ENCODE measurements at regions not wholly inside any gene's neighbourhood (a gene's known extent, or its start where the extent isn't known, plus 50 kb on each side); places are given as distances from the start of the nearest gene placed in this dataset.

DNA sequence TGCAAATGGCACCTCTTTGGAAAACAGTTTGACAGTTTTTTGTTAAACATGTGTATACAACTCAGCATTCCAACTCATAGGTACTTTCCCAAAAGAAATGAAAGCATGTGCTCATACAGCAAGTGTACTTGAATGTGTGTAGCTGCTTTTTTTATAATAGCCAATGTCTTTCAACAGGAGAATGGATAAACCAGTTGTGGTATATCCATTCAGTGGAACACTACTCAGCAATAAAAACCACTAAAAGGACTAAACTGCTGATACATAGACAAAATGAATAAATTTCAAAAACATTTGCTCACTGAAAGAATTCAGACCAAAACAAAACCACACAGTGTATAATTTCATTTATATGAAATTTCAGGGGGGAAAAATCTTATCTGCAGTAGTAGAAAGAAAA is 267.3 kb downstream of the NR2F1-AS1 start:
- no peak for DNase-seq

GRCh38 chr5:93311881-93312280 is 269.1 kb downstream of the NR2F1-AS1 start:
- DNase-seq = no peak

DNA sequence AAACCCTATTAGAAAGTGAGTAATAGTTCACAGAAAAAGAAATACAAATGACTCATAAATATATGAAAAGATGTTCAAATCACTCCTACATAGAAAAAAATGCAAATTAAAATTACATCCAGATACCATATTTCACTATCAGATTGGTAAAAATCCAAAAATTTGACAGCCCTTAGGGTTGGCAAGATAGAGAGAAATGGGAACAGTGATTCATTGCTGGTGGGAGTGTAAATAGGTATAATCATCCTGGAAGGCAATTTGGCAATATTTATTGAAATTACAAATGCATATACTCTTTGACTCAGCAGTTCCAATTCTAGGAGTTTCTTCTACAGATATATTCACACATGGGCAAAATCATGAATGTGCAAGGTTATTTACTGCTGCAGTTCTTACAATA is 273.5 kb downstream of the NR2F1-AS1 start:
- no peak for DNase-seq

DNA sequence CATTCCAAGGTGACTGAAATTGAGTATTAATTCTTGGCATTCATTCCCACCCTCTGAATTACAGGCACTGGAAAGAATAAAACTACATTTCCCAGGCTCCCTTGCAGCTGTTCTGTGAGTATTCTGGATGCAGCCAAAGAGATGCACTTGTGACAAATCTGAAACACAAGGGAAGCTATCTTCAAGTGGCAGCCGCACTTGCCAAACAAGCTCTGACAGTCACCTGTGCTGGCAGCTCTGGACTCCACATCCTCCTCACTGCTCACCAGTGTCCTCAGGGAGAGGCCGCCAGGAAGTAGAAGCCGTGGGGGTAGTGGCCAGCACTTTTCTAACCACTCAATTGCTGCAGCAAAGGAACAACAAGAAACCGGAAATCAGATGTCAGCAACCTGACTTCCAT is 275.0 kb downstream of the NR2F1-AS1 start:
- DNase-seq = no peak

GRCh38 chr5:93304456-93305250 is 276.4 kb downstream of the NR2F1-AS1 start:
- no peak for DNase-seq

DNA sequence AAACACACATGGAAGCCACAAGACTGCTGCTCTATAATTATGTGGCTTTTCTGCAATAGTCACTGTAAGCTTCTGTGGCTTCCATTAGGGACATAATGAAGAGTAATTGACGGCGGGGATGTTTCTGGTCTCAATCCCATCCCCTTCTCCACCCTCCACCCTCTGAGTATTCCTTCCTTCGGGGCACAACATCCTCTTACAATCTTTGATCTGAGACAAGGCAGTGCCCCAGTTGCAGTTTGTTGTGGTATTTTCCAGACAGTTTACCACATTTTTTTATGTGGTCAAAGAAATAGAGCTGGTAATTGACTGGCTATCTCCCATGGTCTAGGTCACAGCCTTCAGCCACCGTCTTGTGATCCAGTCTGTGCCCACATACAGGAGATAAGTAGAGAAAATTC is 277.7 kb downstream of the NR2F1-AS1 start:
- no peak for DNase-seq

DNA sequence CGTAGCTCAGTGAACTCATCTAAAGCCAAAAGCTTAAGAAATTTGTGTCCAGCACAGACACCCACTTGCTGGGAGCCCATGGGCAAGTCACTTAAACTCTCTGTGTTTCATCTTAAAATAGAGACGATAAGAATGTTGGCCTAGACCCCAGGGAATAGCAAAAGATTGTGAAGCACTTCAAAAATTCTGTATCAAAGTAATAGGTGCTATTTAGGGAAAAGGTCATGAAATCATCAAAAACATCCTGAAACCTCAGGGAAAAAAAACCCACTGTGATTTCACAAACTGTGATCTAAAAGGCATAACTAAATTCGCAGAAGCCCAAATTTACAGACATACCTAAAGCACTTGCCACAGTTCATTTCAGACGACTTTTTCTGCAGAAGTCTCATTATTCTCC is 278.3 kb downstream of the NR2F1-AS1 start:
- DNase-seq = no peak

DNA sequence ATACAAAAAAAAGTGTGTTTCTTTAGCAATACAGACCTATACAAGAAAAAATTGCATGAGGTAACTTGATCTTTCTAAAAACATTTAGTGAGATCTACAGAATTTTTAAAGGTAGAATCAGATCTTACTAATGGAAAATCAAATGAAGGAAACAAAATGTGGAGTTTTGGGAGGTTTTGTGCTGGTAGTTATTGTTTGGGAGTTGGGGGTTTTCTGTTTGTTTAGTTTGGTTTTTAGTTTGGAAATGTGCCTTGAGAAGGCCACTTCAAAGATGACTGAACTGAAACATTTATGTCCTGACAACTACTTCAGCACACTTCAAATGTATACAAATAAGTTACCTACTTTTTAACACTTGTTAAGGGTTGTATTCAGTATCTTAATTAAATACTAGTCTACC is 280.1 kb downstream of the NR2F1-AS1 start:
- no peak for DNase-seq

DNA sequence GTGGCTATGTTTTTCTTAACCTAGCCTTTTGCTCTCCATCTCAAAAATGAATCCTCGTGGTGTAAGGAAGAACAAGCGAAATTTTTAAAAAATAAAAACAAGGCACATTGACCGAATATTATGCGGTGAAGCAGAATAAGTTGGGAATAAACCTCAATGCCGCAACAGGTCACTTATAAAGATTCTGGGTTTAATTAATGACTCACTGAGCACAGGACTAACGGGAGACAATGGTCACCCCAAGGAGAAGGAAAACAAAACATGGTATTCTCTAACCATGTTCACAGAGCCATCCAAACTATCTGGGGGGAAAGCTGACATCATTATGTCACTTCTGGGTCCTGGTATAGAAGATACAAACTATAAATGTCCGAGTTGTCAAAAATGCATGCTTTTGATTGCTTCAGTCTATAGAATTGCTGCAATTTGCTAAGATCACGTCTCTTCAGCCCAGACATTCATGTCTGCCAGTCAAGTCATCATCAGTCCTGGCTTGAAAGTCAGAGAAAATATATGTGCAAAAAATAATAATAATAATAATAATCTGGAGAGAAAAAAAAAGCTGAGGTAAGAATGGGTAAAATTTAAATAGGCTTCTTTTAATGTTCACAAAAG is 280.6 kb downstream of the NR2F1-AS1 start:
- no peak for DNase-seq

GRCh38 chr5:93299681-93300308 is 281.2 kb downstream of the NR2F1-AS1 start:
- no peak for DNase-seq

- DNase-seq = no peak
Measured at GRCh38 chr5:93297116-93297515, 283.9 kb downstream of the NR2F1-AS1 start.

GRCh38 chr5:93296338-93296737 is 284.7 kb downstream of the NR2F1-AS1 start:
- no peak for DNase-seq

- no peak for DNase-seq
Measured at GRCh38 chr5:93294996-93295395, 286.0 kb downstream of the NR2F1-AS1 start.

- no peak for DNase-seq
Measured at GRCh38 chr5:93294199-93294598, 286.8 kb downstream of the NR2F1-AS1 start.

- no peak for DNase-seq
Measured at GRCh38 chr5:93289942-93290341, 291.1 kb downstream of the NR2F1-AS1 start.

GRCh38 chr5:93285461-93285860 is 295.6 kb downstream of the NR2F1-AS1 start:
- no peak for DNase-seq

GRCh38 chr5:93281980-93282772 is 298.8 kb downstream of the NR2F1-AS1 start:
- no peak for DNase-seq

GRCh38 chr5:93280518-93280917 is 300.5 kb downstream of the NR2F1-AS1 start:
- no peak for DNase-seq

DNA sequence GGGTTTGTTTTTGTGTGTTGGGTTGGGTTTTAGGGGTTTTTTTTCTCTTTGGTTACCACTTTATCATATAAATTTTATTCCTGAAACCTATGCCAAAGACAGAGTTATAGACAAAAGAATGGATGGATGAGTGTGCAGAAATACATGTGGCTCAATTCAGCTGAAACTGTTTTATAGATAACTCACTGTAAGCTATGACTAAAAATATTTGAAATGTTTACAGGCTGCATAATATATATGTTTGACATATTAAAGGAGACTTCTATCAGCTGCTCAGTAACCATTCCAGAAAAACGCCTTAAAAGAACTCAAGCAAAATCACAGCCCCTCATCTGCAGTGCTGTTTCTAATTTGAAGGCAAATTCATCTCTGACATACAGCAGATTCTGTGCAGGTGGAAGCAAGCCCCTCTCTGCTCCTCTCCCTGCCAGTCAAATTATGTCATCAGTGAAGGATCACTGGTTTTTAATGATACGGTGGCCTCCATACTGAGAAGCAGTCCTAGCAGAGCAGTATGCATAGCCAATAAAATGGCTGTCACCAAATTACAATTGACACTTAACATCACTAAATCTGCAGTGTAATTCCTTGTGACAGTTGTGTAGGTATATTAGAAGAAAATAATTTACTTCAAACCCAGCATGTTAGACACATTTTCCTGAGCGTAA is 301.6 kb downstream of the NR2F1-AS1 start:
- DNase-seq = no peak

GRCh38 chr5:93278896-93279295 is 302.1 kb downstream of the NR2F1-AS1 start:
- no peak for DNase-seq

DNA sequence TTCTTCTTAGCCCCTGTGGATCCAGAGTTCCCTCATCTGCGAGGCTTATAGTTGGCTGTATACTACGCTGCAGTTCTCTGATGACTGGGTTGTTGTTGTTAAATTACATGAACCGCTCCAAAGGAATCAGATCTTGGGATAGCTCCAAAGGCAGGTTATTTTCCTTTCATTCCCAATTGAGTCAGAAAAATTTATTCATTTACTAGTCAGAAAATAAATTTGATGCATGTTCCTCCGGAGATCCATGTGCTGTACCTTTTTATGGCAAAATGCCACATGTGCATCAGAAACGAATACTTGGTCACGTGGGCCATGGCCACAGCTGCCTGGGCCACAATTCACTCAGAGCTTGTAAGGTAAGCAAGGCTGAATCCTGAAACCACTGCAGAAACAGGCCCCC is 304.0 kb downstream of the NR2F1-AS1 start:
- DNase-seq = no peak

- no peak for DNase-seq
Measured at GRCh38 chr5:93275376-93275775, 305.6 kb downstream of the NR2F1-AS1 start.

DNA sequence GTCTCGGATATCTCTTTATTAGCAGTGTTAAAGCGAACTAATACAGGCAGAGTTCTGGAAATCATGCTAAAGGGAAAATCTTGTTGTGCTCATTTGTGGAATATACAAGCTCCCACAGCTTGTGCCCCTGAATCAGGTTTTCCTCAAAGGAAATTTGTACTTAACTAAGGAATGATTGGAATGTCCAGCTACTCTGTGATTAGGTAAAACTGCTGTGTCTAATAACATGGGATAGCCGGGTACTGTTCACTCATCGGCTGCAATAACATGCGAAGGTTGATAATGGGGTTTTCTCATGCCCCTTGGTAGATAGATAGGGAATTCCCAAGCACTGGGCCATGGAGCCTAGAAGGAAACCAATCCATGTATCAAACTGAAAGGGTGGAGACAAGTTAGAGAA is 306.7 kb downstream of the NR2F1-AS1 start:
- no peak for DNase-seq
